NT2/D1 (cell line): ENCODE measurements at regions not wholly inside any gene's neighbourhood (a gene's known extent, or its start where the extent isn't known, plus 50 kb on each side); places are given as distances from the start of the nearest gene placed in this dataset.

Source experiments
- SUZ12 ChIP-seq: IDR thresholded peaks from 2 replicates; pipeline ENCODE4 v1.6.1; 2011; ENCODE audit not compliant: insufficient read length, insufficient read depth; ENCODE audit errors: extremely low read depth
- YY1 ChIP-seq: IDR thresholded peaks from 2 replicates; pipeline ENCODE4 v1.6.1; 2011; ENCODE audit not compliant: insufficient read length, insufficient read depth
- ZNF274 ChIP-seq: IDR thresholded peaks from 2 replicates; pipeline ENCODE4 v1.6.1; 2011; ENCODE audit warnings: mild to moderate bottlenecking, low read depth, low read length

DNA sequence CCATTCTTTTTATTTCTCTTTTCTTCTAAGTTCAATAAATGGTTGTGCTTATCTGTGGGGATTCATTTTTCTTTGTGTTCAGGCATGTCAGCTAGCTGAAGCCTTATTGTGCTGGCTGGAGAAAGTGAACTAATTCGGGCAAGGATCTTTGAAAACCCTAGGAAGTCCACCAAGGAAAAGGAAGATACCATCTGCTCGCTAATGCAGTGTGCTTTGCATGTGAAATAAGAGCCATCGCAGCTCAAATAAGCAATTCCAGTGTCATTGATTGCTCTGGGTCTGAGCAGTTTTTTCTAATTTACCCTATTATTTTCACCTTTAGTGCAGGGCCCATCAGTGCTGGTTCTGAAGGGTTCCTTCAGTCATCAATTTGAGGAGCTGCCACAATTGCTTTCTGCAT lies 309.4 kb upstream of the SOX4 start:
- no peak for TF ChIP-seq ZNF274
- TF ChIP-seq SUZ12 = no peak
- no peak for TF ChIP-seq YY1
